Effector CD4-positive, alpha-beta T cell (primary cell): ENCODE measurements at regions not wholly inside any gene's neighbourhood (a gene's known extent, or its start where the extent isn't known, plus 50 kb on each side); places are given as distances from the start of the nearest gene placed in this dataset.

Experiments
- DNase-seq: peaks from one replicate; pipeline ENCODE4 v3.0.0-alpha.2; 2020

DNA sequence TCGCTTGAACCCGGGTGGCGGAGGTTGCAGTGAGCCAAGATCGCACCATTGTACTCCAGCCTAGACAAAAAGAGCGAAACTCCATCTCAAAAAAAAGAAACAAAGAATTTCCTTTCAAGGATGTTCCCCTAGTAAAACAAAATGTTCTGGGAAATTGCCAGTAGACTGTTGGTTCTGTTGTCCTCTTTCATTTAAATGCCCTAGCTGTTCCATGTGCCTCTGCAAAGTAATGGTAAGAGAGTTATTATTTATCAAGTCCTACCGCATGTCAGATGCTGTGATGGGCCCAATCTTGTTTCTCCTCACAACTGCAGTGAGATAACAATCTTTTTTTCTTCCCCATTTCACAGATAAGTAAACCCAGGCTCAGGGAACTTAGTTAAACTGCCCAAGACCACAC, 254.3 kb upstream of the TPM1 start:
- no peak for DNase-seq

DNA sequence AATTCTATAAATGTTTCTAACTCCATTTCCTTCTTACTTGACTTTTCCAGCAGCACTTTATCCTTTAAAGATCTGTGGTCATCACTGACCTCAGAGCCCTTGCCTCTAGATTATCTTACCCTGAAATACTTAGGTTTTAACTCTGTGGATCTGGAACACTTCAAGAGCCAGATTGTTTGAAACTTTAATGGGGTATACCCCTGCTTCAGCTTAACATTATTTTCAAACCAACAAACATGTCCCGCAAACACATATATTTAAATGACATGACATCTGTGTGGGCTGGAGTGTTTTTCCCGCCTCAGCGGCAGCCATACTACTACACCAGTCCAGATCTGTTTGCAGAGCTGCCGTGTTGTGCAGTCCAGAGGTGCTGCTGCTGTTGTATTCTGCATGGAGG, 252.0 kb upstream of the TPM1 start:
- no peak for DNase-seq

DNA sequence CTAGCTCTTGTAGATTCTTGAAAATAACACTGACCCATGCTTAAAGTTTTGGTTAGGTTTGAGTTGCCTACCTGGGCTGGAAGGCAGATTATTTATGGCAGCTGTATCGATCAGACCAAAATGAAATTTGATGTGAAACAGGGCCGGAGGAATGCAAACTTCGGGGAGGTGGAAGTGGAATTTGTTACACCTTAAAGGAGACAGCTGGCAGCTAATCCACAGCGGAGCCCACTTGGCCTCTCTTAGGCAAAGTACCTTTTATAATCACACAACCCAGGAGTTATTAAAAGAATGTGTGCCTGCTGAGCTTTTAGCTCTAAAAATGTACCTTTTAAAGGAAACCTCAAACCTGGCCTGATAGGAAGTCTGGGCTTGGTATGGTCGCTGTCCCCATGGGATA, 250.9 kb upstream of the TPM1 start:
- DNase-seq, result no peak

DNA sequence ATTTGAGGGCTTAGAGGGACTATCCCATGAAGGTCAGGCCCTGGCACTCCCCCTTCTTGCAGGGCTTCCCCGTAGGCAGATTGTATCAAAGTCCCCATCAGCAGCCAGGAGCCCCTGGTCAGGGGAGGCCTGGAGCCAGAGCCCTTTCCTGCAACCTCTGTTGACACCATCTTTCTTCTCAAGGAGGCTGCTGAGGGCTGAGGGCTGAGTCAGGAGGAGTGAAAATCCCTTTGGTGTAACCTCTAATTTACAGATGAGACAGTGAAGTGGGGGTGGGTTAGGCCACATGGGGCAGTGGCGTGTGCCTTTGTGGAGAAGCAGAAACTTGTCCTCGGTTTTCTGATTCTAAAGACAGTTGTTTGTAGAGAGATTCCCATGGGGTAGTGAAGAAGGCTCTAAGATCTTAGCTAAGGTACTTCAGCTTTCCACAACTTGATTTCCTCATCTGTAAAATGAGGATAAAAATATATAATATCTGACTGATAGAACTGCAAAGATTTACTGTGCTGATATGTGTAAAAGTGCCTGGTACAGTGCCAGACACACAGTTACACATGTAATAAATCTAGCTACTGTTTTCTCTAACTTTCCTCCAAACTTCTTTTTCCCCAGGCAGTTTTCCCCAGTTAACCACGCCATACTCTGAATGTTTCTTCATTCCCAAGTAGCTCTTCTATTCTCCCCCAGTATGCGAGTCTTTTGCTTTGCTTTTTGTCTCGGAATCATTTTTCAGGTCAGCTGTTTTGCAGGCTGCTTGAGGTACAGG, 249.4 kb upstream of the TPM1 start:
- no peak for DNase-seq

DNA sequence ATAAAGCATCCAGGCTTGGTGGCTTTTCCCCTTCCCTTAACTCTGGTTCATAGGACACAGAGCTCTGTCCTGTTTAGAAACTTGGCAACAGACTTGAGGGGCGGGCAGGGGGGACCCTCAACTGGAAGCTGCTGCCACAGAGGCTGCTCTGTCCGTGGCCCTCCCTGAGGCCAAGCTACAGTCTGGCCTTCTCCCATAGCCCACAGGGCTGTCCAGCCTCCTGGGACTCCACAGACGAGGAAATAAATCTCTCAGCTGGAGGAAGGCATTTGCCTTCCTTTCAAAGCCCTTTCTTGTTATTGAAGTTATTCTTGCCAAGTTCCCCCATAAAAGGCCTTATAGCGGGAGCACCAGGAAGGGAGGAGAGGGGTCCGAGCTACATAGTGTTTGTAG, 248.8 kb upstream of the TPM1 start:
- DNase-seq, result no peak

DNA sequence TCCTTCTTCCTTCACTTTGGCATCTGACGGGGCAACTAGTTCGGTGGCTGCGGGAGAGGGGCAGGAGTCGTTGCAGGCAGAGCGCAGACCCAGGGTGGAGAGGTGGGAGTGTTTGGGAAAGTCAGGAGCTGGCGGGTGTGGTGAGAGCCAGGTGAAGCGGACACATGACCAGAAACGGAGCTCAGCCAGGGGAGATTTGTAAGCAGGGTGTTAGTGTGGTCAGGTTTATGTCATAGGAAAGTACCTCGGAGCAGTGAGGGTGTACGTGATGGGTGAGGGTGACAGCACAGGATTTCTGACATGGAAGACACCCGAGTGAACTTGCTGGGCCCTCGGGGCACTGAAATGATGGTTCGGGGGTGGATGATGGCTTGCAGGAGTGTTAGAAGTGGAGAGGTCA, 247.4 kb upstream of the TPM1 start:
- no peak for DNase-seq

DNA sequence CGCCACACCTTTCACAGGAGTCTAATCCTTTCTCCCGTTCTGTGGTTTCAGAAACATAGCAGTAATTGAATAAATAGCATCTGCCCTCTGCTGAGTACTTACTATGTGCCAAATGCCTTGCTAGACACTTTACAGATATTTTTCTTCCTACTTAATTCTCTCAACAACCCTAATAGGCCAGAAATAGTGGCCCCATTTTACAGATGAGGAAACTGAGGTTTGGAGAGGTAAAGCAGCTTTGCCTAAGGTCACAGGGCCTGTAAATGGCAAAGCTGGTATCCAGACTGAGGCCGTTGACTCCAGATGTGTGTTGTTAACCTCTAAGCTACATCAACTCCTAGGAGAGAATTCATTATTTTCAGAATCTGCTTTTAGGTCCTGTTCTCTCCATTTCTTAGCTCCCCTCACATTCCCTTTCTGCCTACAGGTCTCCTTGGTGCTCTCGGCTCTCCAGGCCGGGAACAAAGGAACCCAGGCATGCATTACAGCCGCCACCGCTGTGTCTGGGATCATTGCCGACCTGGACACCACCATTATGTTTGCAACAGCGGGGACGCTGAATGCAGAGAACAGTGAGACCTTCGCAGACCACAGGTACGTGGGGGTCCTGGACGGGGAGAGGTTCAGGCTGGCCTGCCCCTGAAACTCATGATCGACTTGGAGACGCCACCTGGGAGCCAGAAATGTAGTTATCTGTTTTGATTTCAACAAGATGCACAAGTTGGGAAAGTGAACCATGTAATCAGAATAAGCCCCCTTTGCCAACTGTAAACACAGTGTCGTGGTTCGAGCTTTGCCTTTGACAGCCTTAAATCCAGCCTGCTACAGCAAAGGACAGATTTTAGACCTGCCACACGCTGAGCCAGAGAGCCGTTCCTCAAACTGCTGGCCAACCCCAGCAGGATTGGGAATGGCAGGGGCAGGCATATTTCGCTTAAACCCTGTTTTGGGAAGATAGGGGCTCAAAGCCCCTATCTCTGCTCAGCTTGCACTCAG, 246.5 kb upstream of the TPM1 start:
- no peak for DNase-seq

DNA sequence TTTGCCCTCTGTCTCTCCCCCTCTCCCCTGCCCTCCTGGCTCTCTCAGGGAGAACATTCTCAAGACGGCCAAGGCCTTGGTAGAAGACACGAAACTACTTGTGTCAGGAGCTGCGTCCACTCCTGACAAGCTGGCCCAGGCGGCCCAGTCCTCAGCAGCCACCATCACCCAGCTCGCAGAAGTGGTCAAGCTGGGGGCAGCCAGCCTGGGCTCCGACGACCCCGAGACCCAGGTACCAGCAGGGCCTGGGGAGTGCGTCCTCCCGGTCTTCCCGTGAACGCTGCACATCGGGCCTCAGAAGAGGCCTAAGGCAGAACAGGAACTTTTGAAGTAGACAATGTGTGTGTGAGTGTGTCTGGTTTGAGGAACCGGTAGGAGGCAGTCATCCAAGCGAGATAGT, 245.4 kb upstream of the TPM1 start:
- DNase-seq, result no peak

DNA sequence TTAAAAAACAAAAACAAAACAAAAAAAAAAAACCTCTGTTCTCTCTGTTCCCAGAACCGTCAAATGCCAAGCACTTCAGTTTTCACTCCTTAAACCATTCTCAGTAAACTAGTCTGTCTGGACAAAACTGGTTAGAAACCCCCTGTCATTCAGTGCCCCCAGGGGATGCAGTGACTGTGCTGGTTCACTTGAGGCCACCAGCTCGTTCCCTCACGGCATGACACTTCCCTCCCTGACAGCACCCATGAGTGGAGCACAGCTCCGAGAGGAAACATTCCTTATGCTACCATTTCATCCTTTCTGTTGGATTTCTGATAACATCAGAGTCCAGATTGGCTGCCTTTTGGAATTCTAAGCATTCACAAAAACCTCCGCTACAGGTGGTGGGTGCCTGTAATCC, 244.0 kb upstream of the TPM1 start:
- DNase-seq, result no peak

DNA sequence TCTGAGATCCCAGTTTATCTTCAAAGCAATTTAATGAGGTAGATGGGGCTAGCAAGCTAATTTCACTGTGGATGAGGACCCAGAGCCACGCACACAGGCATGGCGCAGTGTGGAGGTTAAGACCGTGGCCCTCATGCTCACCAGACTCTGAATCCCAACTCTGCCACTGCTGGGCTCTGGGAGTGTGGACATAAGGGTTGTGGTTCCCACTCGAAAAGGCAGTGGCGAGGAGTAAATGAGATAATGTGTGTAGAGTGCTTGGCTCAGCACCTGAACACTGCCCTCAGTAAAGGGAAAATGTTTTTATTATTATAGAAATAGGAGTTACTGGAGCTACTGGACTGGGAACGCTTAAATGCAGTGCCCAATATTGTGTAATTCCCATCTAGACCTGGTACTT, 243.5 kb upstream of the TPM1 start:
- DNase-seq, result no peak

DNA sequence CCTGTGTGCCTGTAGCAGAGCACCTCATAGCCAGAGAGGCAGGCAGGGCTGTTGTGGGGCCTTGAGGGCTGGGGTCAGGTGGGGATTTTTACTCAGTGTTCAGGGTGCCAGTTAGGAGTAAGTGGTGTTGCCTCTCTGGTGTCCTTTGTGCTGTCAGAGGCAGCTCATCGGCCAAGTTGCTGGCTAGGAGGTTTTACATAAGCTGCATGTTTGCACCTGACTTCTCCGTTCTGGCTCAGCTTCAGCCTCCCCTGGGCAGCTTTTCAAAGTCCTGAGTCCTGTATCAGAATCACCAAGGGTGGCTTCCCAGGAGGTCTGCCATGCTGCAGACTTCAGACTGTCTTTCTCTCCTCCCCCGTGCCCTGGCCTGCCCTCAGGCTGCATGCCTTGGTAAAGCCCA, 242.6 kb upstream of the TPM1 start:
- no peak for DNase-seq

DNA sequence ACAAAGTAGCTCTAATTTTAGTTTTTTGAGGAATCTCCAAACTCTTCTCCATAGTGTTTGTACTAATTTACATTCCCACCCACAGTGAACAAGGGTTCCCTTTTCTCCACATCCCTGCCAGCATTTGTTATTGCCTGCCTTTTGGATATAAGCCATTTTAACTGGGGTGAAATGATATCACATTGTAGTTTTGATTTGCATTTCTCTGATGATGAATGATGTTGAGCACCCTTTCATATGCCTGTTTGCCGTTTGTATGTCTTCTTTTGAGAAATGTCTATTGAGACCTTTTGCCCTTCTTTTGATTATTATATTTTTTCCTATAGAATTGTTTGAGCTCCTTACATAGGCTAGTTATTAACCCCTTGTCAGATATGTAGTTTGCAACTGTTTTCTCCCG, 239.9 kb upstream of the TPM1 start:
- DNase-seq, result no peak

DNA sequence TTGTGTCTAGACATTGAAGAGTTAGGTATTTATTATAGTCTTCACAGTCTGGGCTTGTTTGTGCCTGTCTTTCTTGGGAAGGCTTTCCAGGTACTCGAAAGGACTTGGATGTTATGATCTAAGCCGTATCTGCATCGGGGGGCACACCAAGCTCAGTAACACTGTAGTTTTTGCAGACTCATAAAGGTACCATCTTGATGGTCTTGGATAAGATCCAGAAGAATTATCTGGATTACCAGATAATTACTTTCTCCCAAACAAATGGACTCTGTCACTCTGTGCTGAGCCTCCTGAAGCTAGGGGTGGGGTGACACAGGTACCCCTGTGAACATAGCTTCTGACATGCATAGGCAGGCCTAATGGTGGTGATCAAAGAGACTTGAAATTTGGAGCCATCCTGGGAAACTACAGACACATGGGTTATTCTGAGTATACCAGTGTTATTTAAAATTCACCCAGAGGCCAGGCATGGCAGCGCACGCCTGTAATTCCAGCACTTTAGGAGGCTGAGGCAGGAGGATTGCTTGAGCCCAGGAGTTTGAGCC, 238.6 kb upstream of the TPM1 start:
- DNase-seq, result no peak

DNA sequence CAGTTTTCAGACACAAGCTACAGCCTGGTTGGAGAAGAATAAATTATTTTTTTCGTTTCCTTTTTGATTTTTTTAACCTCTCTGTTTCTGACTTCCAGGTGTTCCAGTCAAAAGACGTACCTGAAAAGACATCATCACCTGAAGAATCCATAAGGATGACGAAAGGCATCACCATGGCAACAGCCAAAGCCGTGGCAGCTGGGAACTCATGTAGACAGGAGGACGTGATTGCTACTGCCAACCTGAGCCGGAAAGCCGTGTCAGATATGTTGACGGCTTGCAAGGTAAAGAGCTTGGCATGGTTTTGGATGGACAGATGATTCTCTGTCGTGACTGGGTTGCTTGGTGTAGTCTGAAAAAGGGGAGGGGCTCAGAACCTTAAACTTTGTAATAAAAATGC, 237.0 kb upstream of the TPM1 start:
- no peak for DNase-seq

DNA sequence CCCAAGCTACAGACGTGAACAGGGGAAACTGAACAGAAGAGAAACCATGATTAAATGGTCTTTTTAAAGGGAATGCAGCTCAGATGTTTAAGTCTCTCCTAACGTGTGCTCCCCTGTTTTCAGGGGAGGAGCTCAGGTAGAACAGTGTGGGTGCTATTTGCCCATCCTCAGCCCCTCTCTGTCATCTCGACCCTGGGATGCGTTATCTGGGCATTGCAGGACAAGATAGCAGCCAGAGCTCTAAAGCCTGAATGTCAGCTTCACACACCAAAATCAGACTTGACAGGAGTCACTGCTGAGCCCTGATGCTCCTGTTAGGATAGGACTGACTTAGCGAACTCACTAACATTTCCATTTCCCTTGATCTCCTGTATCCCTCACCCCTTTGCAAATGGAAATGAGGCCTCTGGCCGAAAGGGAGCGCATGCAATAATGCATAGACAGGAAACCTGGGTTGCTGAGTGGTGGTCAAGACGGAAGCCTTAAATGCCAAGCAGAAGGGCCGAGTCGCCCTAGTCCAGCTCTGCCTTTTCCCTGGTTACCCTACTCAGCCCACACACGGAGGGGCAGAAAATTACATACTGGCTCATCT, 234.9 kb upstream of the TPM1 start:
- no peak for DNase-seq

DNA sequence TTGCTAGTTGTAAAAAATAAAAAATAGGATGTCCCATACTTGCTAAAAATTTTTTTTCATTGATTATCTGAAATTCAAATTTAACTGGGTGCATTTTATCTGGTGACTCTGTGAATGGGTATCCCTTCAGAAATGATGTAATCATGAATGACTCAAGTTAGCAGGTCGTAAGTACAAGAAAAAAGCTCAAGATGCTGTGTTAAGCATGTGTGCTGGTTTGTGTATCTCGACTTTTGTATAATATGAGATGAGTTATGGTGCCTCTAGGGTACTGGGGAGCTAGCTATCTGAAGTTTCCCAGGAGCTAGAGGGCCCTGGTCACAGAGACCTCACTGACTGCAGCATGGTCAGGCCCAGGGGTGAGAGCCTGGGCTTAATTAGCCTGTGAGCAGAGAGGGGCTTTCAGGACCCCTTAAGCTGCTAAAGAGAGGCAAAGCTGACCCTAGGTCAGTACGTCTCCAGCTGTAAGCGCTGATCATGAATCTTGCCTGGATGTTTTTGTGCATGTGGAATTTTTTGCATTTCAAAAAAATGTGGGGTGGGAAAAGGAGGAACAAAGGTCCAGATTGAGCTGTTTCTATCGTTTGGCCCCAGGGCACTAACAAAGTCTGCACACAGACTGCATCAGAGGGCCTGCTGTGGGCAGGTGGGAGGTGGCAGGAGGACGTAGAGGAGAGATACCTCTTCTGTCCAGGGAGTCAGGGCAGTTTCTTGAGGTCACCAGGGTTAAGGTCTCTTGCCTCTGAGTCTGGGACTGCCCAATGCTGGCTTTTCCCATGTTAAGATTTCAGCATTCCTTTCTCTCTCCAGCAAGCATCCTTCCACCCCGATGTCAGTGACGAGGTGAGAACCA, 233.2 kb upstream of the TPM1 start:
- no peak for DNase-seq

DNA sequence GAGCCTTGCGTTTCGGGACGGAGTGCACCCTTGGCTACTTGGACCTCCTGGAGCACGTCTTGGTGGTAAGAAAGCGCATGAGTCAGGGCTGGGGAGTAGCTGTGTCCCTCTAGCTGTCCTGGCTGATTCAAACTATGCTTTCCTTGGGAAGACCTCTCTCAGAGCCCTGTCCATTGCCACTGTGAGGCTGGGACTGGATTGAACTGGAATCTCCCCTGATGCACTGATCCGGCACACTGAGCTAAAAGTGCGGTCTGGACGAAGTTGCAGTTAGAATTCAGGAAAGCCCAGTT, 232.6 kb upstream of the TPM1 start:
- DNase-seq, result no peak

DNA sequence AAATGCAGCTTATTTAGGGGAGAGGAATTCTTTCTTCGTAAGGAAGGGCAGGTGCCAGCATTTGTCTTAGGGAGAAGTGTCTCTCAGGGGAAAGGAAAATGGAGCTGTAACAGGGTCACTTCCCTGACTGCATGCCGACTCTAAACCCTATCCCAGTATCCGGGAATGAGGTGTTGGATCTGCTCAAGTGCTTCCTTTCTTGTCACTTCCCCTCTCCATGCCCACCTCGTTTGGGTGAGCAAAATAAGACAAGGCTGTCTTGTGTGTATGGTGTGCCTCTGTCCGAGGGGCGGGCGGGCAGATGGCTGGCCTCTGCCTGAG, 230.1 kb upstream of the TPM1 start:
- DNase-seq, result no peak

DNA sequence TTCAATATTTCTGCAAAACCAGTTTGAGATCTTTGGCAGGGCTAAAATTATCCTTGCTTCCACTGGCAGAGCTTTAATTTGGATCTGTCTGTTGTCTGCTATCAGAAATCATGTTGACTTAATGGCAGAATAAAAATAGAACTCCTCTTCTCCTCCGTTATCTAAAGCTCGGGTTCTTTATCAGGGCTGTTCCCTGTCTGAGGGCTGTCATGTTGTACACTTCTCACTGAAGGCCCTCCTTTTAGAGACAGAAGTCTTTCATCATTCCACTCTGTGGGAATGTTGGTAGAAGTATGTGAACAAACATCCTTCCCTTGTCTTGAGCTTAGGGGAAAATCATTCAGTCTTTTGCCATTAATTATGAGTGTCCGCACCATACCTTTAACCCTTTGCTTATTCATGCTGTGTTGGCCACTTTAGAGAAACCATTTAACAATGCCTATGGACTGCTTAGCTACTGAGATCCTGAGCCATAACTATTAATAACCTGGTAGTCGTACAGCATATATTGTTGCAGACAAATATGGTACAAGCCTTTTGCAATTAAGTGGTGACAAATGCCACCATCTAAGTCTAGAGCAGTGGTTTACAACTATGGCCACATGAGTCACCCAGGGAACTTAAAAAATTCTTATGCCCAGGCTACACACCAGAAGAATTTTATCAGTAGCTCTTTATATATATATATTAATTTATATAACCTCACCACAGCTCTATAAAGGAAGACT, 226.0 kb upstream of the TPM1 start:
- DNase-seq, result no peak

DNA sequence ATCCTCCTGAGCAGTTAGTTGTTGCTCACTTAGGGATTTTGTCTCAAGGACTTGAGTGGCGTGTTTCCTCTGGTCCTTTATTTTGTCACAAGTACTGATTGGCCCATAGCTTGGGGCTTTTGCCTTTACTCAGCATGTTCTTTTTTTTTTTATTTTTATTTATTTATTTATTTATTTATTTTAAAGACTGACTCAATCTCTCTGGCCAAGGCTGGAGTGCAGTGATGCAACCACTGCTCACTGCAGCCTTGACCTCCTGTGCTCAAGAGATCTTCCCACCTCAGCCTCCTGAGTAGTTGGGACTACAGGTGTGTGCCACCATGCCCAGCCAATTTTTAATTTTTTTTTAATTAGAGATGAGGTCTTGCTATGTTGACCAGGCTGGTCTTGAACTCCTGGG, 223.9 kb upstream of the TPM1 start:
- DNase-seq, result no peak

DNA sequence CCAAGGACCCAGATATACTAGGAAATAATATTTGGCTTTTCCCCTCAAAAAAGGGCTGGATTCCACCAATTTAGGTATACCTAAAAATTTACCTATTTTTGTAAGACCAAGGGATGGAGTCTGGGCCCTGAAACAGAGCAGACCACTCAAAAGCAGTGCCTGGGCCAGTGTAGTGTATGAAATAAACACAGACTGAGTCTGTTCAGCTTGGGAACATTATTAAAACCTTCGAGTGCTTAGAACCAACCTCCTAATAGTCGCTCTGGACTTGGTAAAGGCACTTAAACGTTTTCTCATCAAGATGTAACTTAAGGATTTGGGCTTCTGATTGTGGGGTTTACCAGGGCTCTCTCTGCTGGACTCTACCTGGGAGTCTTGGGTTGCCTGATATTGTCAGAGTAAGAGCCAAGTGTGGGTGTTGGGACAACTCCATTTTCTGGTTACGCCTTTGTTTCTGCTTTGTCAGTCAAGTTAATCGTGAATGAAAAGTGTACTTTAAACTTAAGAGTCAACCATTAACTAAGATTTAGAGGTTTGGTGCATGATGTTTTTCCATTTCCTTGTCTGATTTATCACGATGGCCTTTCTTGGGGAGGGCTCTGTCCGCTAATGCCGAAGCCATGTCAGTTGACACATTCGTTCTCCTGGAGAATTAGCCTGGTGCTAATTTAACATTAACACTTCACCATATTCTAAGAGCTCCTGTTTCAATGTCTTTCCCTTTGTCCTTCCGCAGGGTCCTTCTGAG, 221.0 kb upstream of the TPM1 start:
- no peak for DNase-seq

DNA sequence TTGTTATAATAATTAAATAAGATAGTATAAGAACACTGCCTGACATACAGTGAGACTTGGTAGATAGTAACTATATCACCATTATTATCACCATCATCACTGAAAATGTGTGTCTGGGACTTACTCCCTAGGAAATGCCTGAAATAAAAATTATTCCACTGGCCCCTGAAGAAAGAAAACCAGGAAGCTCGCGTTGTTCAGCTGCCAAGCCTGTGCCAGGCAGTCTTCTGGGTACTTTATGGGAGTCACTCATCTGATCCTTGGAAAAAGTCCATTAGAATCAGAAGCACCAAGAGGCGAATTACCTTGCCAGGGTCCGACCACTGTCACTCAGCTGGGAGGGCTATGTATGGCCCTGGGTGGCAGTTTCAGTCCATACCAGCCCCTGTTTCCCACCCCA, 220.3 kb upstream of the TPM1 start:
- DNase-seq, result no peak
